Cardiac fibroblast (primary cell): ENCODE measurements at regions not wholly inside any gene's neighbourhood (a gene's known extent, or its start where the extent isn't known, plus 50 kb on each side); places are given as distances from the start of the nearest gene placed in this dataset.
A peak's percentile ranks its signal among the peaks of the same experiment; 100 is the strongest.

ENCODE experiments used
- DNase-seq, 2 donors: peaks; one replicate each; pipeline versions ENCODE4 v3.0.0 to v3.0.0-alpha.2; 2010; ENCODE audit warnings: low read depth in 2 of 2
- H3K4me3 ChIP-seq, 2 donors: replicated peaks in 1 of 2; 1 replicate in 1 of 2; 2 replicates in 1 of 2; pipeline ENCODE4 v1.5.1; 2011; ENCODE audit warnings: low read depth in 2 of 2, low read length in 2 of 2, mild to moderate bottlenecking in 2 of 2, moderate library complexity in 1 of 2
- TF ChIP-seq, protein P1 (sequence below): IDR thresholded peaks from one replicate; pipeline ENCODE4 v1.5.1; 2011; ENCODE audit warnings: low read depth, mild to moderate bottlenecking, low read length, inconsistent platforms

DNA sequence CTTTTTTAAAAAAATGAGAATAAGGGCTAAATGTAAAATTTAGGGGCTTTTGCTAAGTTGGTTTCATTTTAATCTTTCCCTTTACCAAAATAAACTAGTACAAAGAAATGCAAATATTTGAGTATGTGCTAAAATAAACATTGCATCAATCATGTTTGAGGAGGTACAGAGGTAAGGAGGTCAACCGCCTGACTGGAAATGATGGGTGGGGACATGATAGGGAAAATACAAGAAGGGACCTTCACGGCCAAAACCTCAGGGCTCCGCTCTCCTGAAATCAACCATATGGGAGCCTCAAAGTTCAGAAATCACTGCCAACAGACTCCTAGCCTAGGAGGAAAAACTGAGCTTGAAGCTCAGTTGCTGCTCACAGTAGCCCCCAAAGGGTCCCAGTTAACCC lies 207.6 kb downstream of the AHR start:
- DNase-seq, result peak; percentile 27 to 69
- no peak overlapping the region for H3K4me3 ChIP-seq
- TF ChIP-seq, protein P1, sequence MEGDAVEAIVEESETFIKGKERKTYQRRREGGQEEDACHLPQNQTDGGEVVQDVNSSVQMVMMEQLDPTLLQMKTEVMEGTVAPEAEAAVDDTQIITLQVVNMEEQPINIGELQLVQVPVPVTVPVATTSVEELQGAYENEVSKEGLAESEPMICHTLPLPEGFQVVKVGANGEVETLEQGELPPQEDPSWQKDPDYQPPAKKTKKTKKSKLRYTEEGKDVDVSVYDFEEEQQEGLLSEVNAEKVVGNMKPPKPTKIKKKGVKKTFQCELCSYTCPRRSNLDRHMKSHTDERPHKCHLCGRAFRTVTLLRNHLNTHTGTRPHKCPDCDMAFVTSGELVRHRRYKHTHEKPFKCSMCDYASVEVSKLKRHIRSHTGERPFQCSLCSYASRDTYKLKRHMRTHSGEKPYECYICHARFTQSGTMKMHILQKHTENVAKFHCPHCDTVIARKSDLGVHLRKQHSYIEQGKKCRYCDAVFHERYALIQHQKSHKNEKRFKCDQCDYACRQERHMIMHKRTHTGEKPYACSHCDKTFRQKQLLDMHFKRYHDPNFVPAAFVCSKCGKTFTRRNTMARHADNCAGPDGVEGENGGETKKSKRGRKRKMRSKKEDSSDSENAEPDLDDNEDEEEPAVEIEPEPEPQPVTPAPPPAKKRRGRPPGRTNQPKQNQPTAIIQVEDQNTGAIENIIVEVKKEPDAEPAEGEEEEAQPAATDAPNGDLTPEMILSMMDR, result no peak

DNA sequence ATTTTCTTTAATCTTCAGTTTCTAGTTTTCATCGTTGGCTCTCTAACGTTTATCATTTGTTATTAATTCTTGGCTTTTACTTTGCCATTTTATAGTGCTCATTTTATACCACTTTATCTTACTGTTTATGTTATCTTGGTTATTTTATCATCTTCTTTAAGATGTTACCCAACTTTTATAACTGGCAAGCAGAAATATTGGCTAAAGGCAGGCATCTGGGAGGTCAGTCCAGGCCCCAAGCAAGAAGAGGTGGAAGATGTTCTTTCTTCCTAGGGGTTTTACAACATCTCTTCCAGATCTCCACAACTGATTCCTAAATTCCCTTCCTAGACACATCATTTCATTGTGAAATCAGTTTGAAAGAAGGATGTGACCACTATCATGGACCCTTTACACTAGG lies 208.1 kb downstream of the AHR start:
- H3K4me3 ChIP-seq, result no peak overlapping the region
- TF ChIP-seq, protein P1, result no peak
- DNase-seq, result no peak

DNA sequence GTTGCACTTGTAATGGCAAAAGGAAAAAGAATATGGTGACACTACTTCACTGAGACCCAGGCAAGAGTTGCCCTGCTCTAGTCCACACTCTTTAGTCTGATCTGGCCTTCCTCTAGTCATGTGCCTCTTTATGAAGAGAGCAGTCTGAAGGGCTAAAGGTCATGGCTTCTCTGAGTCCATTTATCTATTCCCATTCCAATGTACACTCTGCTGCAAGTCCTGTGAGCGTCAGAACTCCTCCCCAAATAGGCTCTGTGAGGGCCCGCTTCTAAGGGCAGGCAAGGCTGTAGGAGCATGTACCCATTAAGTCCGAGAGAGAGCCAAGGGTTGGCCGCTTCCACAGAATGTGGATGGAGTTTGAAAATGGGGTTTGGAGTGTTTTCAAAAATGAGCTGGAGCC lies 209.3 kb downstream of the AHR start:
- DNase-seq, result no peak
- TF ChIP-seq, protein P1, result no peak
- no peak overlapping the region for H3K4me3 ChIP-seq

DNA sequence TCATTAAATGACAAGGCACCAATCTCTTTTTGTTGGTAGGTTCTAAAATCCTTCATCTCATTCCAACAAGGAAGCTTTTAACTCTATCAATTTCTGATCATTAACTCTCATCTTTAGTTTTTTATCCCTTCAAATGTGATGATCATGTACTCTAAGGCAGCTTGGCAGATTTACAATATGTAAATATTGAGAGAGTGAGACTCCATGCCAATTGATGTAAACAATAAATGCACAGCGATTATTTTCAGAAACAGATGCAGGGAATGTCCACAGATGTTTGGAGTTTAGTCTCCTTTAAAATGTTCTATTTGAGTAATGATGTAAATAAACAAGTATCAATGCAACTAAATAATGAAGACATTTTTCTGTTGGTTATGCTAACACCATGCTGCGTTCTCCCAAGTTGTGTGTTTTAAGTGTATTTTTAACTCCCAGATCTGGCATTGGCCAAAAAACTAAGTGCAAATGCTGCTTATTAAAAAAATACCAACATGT lies 213.8 kb downstream of the AHR start:
- TF ChIP-seq, protein P1, result no peak
- no peak for DNase-seq
- no peak overlapping the region for H3K4me3 ChIP-seq

DNA sequence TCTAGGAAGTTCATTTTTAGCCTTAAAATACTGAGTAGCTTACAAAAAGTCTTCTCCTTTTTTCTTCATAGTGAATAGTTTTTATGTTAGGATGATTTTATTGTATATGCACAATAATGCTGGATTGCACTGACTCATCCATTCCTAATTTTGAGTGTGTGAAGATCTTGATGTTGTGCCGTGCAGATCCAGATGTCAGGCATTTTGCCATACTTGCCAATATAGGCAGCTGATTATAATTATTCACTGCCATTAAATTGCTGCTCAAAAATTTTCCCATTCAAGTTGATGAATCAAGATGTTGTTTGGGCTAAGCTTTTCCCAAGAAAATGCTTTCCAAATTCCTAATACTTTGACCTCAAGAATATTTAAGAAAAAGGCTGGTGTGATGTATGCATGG lies 218.3 kb downstream of the AHR start:
- TF ChIP-seq, protein P1, result no peak
- DNase-seq, result peak in 1 of 2 donors; percentile 33
- no peak overlapping the region for H3K4me3 ChIP-seq

DNA sequence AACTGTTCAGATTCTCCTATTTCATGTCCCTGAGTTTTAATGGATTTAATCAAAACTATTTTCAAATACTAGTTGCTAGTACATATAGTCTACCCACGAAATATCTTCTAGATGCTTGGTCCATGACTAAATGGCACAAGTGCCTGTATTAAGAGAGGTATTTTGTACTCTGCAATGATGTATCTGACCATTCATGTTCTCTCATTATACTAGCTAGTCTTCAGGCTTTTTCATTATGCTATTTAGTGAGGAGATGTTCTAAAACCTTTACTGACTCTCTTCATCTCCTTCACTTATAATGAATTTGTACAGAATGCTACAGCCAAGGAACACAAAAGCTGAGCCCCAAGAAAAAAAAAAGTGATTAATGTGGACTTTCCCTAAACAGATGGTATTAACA lies 222.5 kb downstream of the AHR start:
- TF ChIP-seq, protein P1, result no peak
- peak; percentile 23 to 78 for DNase-seq
- no peak overlapping the region for H3K4me3 ChIP-seq

DNA sequence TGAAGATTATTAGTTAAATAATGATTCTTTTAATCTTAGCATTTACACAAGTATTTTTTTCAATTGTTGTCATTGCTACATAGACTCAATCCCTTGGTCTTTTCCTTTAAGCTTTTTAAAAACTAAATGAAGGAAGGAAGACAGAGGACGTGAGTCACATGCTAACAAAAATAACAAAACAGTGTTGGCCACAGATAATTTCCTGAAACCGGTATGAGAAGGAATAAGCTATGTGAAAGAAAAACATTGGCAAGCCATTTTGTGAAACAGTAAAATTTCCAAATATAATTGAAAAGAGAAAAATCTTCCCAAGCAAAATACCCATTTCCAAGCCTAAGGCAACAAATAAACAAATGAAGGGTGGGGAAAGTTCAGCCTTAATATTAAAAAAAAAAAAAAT lies 223.0 kb downstream of the AHR start:
- TF ChIP-seq, protein P1, result no peak
- no peak overlapping the region for H3K4me3 ChIP-seq
- DNase-seq, result peak; percentile 83 to 95
